ENCODE measurements at regions not wholly inside any gene's neighbourhood (a gene's known extent, or its start where the extent isn't known, plus 50 kb on each side); places are given as distances from the start of the nearest gene placed in this dataset.
A peak's percentile ranks its signal among the peaks of the same experiment; 100 is the strongest.

GRCh38 chr3:193780810-193781478, 187.9 kb downstream of the OPA1 start:
- TF ChIP-seq CTCF (IDR thresholded peaks at IDR 0.05; ENCODE audit: borderline replicate concordance, extremely low read depth, low read length, poor library complexity, severe bottlenecking), result peak; percentile 68
- TF ChIP-seq EZH2 (IDR thresholded peaks at IDR 0.05; ENCODE audit: borderline replicate concordance, low read depth, low read length, severe bottlenecking), result no peak
- Histone ChIP-seq H2AFZ (ENCODE audit: low read depth, low read length) (no peak overlapping the region), H3K4me1 (ENCODE audit: insufficient read depth, low read length) (no peaks in the 10 kb centered on the region), H3K9me3 (ENCODE audit: insufficient read depth, low read length, severe bottlenecking) (no peaks in the 10 kb centered on the region), H3K4me3 (ENCODE audit: low read depth in 1 of 2, low read length in 2 of 2) (no peak overlapping the region), H3K79me2 (ENCODE audit: insufficient read depth, low read length) (no peaks in the 10 kb centered on the region), H4K20me1 (ENCODE audit: insufficient read depth, low read length) (no peaks in the 10 kb centered on the region), H3K27me3 (ENCODE audit: insufficient read depth, low read length, poor library complexity) (peaks cover 33% of the 10 kb centered on the region), H3K9ac (ENCODE audit: low read depth, low read length) (no peak overlapping the region), H3K36me3 (ENCODE audit: insufficient read depth, low read length) (no peaks in the 10 kb centered on the region), H3K4me2 (ENCODE audit: insufficient read depth, low read length) (no peak overlapping the region), H3K27ac (ENCODE audit: low read length) (no peak overlapping the region)
- DNase-seq (peak; percentile 39), ATAC-seq (ENCODE audit: insufficient read depth, low read depth) (peak; percentile 75)

- TF ChIP-seq CTCF (IDR thresholded peaks at IDR 0.05; ENCODE audit: borderline replicate concordance, extremely low read depth, low read length, poor library complexity, severe bottlenecking) (no peak), EZH2 (IDR thresholded peaks at IDR 0.05; ENCODE audit: borderline replicate concordance, low read depth, low read length, severe bottlenecking) (no peak)
- 0 out of 2 replicates have a peak, but pooled peaks cover 2% of the 10 kb centered on the region for H4K20me1 ChIP-seq (ENCODE audit: insufficient read depth, low read length)
- no peak overlapping the region for H3K9ac ChIP-seq (ENCODE audit: low read depth, low read length)
- no peak overlapping the region for H3K4me3 ChIP-seq (ENCODE audit: low read depth in 1 of 2, low read length in 2 of 2)
- no peak overlapping the region for H3K27ac ChIP-seq (ENCODE audit: low read length)
- H2AFZ ChIP-seq (ENCODE audit: low read depth, low read length), result no peak overlapping the region
- H3K4me1 ChIP-seq (ENCODE audit: insufficient read depth, low read length), result no peaks in the 10 kb centered on the region
- H3K9me3 ChIP-seq (ENCODE audit: insufficient read depth, low read length, severe bottlenecking), result no peaks in the 10 kb centered on the region
- no peak overlapping the region for H3K4me2 ChIP-seq (ENCODE audit: insufficient read depth, low read length)
- no peaks in the 10 kb centered on the region for H3K36me3 ChIP-seq (ENCODE audit: insufficient read depth, low read length)
- ATAC-seq (ENCODE audit: insufficient read depth, low read depth), result no peak
- no peaks in the 10 kb centered on the region for H3K79me2 ChIP-seq (ENCODE audit: insufficient read depth, low read length)
- H3K27me3 ChIP-seq (ENCODE audit: insufficient read depth, low read length, poor library complexity), result peaks cover 29% of the 10 kb centered on the region
- DNase-seq, result no peak
These were observed 189.3 kb downstream of the OPA1 start for GRCh38 chr3:193782276-193782647.

- Histone ChIP-seq H4K20me1 (ENCODE audit: insufficient read depth, low read length) (0 out of 2 replicates have a peak, but pooled peaks cover 5% of the 10 kb centered on the region), H2AFZ (ENCODE audit: low read depth, low read length) (no peak overlapping the region), H3K36me3 (ENCODE audit: insufficient read depth, low read length) (no peaks in the 10 kb centered on the region), H3K4me1 (ENCODE audit: insufficient read depth, low read length) (no peaks in the 10 kb centered on the region), H3K9ac (ENCODE audit: low read depth, low read length) (no peak overlapping the region), H3K9me3 (ENCODE audit: insufficient read depth, low read length, severe bottlenecking) (no peaks in the 10 kb centered on the region), H3K27me3 (ENCODE audit: insufficient read depth, low read length, poor library complexity) (peaks cover 29% of the 10 kb centered on the region), H3K27ac (ENCODE audit: low read length) (no peak overlapping the region), H3K79me2 (ENCODE audit: insufficient read depth, low read length) (no peaks in the 10 kb centered on the region), H3K4me3 (ENCODE audit: low read depth in 1 of 2, low read length in 2 of 2) (no peak overlapping the region), H3K4me2 (ENCODE audit: insufficient read depth, low read length) (no peak overlapping the region)
- DNase-seq (no peak), ATAC-seq (ENCODE audit: insufficient read depth, low read depth) (no peak)
- TF ChIP-seq CTCF (IDR thresholded peaks at IDR 0.05; ENCODE audit: borderline replicate concordance, extremely low read depth, low read length, poor library complexity, severe bottlenecking), result no peak
- no peak for TF ChIP-seq EZH2 (IDR thresholded peaks at IDR 0.05; ENCODE audit: borderline replicate concordance, low read depth, low read length, severe bottlenecking)
These were observed 189.7 kb downstream of the OPA1 start for GRCh38 chr3:193782747-193783146.
